ENCODE measurements at regions not wholly inside any gene's neighbourhood (a gene's known extent, or its start where the extent isn't known, plus 50 kb on each side); places are given as distances from the start of the nearest gene placed in this dataset.
A peak's percentile ranks its signal among the peaks of the same experiment; 100 is the strongest.

- TF ChIP-seq SMAD1 (CRISPR knock-in tag; IDR thresholded peaks at IDR 0.05; ENCODE audit: borderline replicate concordance, low read depth) (no peak), ZNF18 (CRISPR knock-in tag; IDR thresholded peaks at IDR 0.05; ENCODE audit: insufficient replicate concordance) (no peak), ZNF354B (CRISPR knock-in tag; IDR thresholded peaks at IDR 0.05) (no peak), NONO (IDR thresholded peaks at IDR 0.05) (no peak), NONO (CRISPR knock-in tag; conservative IDR thresholded peaks at IDR 0.05) (no peak), PLRG1 (conservative IDR thresholded peaks at IDR 0.05) (no peak), ADNP (CRISPR knock-in tag; IDR thresholded peaks at IDR 0.05) (no peak), HIC2 (CRISPR knock-in tag; IDR thresholded peaks at IDR 0.05; ENCODE audit: low read depth) (no peak), GATA4 (IDR thresholded peaks at IDR 0.05; ENCODE audit: borderline replicate concordance, low read depth) (no peak)
These were observed 59.9 kb upstream of the BTRC start (continued) for GRCh38 chr10:101294109-101294508.

- DNase-seq (ENCODE audit: low spot score) (no peak), FAIRE-seq (no peak), ATAC-seq (no peak)
- no peaks in the 10 kb centered on the region for H4K20me1 ChIP-seq (ENCODE audit: insufficient read depth, low read length)
- in situ Hi-C loops (cut with HindIII; ENCODE audit: extremely low pct_ligation_motif_present, low pct_unique_long_range_greater_than_20kb), result no loop called here
- no peak overlapping the region for H2AFZ ChIP-seq (ENCODE audit: low read length)
- ChIA-PET POLR2A (no interaction called here), CTCF (ENCODE audit: low intra/inter-chr PET ratio, low total read pairs) (no interaction called here)
- H3K27me3 ChIP-seq (ENCODE audit: control insufficient read depth in 1 of 2, insufficient read depth in 2 of 2, low read length in 2 of 2), result peaks cover 5 to 72% of the 10 kb centered on the region in 2 experiments
- no peaks in the 10 kb centered on the region for H3K9me3 ChIP-seq (ENCODE audit: low read length)
- H3K36me3 ChIP-seq (replicated peaks in 1 of 2; ENCODE audit: control insufficient read depth in 1 of 2, insufficient read depth in 2 of 2, low read length in 2 of 2), result no peaks in the 10 kb centered on the region
- H3K4me1 ChIP-seq (ENCODE audit: insufficient read depth, low read length), result peaks cover 17% of the 10 kb centered on the region
- TF ChIP-seq ATF4 (CRISPR knock-in tag; IDR thresholded peaks at IDR 0.05), result 0 out of 4 replicates have a peak, but pooled peaks of 1 of the 2 experiments have one; percentile 21
- TF ChIP-seq MYC (CRISPR knock-in tag; IDR thresholded peaks at IDR 0.05; ENCODE audit: borderline replicate concordance), result no peak
- H3K4me2 ChIP-seq (ENCODE audit: low read depth, low read length), result no peak overlapping the region
- intact Hi-C loops (cut with micrococcal nuclease; ENCODE audit: unreplicated experiment), result no loop called here
- H3K9ac ChIP-seq (ENCODE audit: insufficient read depth, low read depth, low read length), result no peak overlapping the region
- 7% methylated on average over 2 of the region's 4 CpGs for WGBS (ENCODE audit: low lambda C conversion rate)
- BruUV-seq (replicated peaks), result no TSS peak
- no peaks in the 10 kb centered on the region for H3K79me2 ChIP-seq (ENCODE audit: insufficient read depth, low read length)
- H3K4me3 ChIP-seq (replicated peaks in 1 of 3; ENCODE audit: insufficient read depth in 1 of 3, low read depth in 2 of 3, low read length in 3 of 3), result no peak overlapping the region
- H3K27ac ChIP-seq (ENCODE audit: extremely low read length, insufficient read depth, low read length), result no peak overlapping the region
These were observed 58.7 kb upstream of the BTRC start for GRCh38 chr10:101295261-101295660.

Measured in HepG2 (cell line).